Vagina (tissue), 2 donors: ENCODE measurements at regions not wholly inside any gene's neighbourhood (a gene's known extent, or its start where the extent isn't known, plus 50 kb on each side); places are given as distances from the start of the nearest gene placed in this dataset.

Experiments
- DNase-seq, 2 donors: peaks; one replicate each; pipeline ENCODE4 v3.0.0-alpha.2; 2017; ENCODE audit errors: extremely low spot score in 2 of 2
- H3K27ac ChIP-seq: fragments of 200-600 bp; sonication (generic); one replicate; pipeline ENCODE4 v1.5.1; 2019
- H3K27me3 ChIP-seq: fragments of 200-600 bp; sonication (generic); one replicate; pipeline ENCODE4 v1.5.1; 2019
- H3K36me3 ChIP-seq, 2 donors: fragments of 200-600 bp; sonication (generic); one replicate each; pipeline ENCODE4 v1.5.1; 2017 to 2019
- H3K4me1 ChIP-seq: fragments of 200-600 bp; sonication (generic); one replicate; pipeline ENCODE4 v1.5.1; 2019
- H3K4me3 ChIP-seq, 2 donors: fragments of 200-600 bp; sonication (generic); 1 replicate in 1 of 2; 2 replicates in 1 of 2; pipeline ENCODE4 v1.5.1; 2016 to 2019
- H3K9me3 ChIP-seq: fragments of 200-600 bp; sonication (generic); one replicate; pipeline ENCODE4 v1.5.1; 2019
- CTCF ChIP-seq, 3 experiments: fragments of 450-650 bp in 2 of 3; fragments of 200-600 bp in 1 of 3; sonication (generic) in 1 of 3; IDR thresholded peaks; one replicate each; pipeline ENCODE4 v1.5.1; 2017 to 2019; ENCODE audit warnings: antibody characterized with exemption in 3 of 3, mild to moderate bottlenecking in 2 of 3, moderate library complexity in 2 of 3
- POLR2A ChIP-seq, 2 donors: fragments of 450-650 bp; IDR thresholded peaks; one replicate each; pipeline ENCODE4 v1.6.1; 2017; ENCODE audit warnings: antibody characterized with exemption in 2 of 2, mild to moderate bottlenecking in 2 of 2, moderate library complexity in 2 of 2
- POLR2AphosphoS5 ChIP-seq, 2 donors: sonication (generic); formaldehyde crosslinking; IDR thresholded peaks; one replicate each; pipeline ENCODE4 v1.9.0; 2017; ENCODE audit warnings: antibody characterized with exemption in 2 of 2, mild to moderate bottlenecking in 2 of 2, low read depth in 1 of 2; ENCODE audit not compliant: insufficient read depth in 1 of 2
- intact Hi-C: fragments of 100-400 bp; cut with DNase I; formaldehyde crosslinking; loops from one replicate; pipeline ENCODE4 v1.15.1; 2023

- no peaks in the 10 kb centered on the region for H3K27me3 ChIP-seq
- DNase-seq = no peak
- no peaks in the 10 kb centered on the region for H3K36me3 ChIP-seq
- no peaks in the 10 kb centered on the region for H3K4me1 ChIP-seq
- no peaks in the 10 kb centered on the region for H3K9me3 ChIP-seq
- no peak for TF ChIP-seq CTCF (IDR thresholded peaks at IDR 0.05)
- no peak for TF ChIP-seq POLR2A (IDR thresholded peaks at IDR 0.05)
- TF ChIP-seq POLR2AphosphoS5 (IDR thresholded peaks at IDR 0.05; ENCODE audit: insufficient read depth in 1 of 2, low read depth in 1 of 2) = no peak
- intact Hi-C loops = no loop called here
- no peak overlapping the region for H3K27ac ChIP-seq
- H3K4me3 ChIP-seq = no peak overlapping the region
These were observed 118.9 kb downstream of the DACT2 start for GRCh38 chr6:168200571-168201134.

GRCh38 chr6:168198302-168199180 is 119.5 kb upstream of the FRMD1 start:
- Histone ChIP-seq H3K27me3 (no peaks in the 10 kb centered on the region), H3K9me3 (no peaks in the 10 kb centered on the region), H3K4me3 (no peak overlapping the region), H3K36me3 (no peaks in the 10 kb centered on the region), H3K4me1 (no peaks in the 10 kb centered on the region), H3K27ac (no peak overlapping the region)
- TF ChIP-seq POLR2A (IDR thresholded peaks at IDR 0.05) (no peak), POLR2AphosphoS5 (IDR thresholded peaks at IDR 0.05; ENCODE audit: insufficient read depth in 1 of 2, low read depth in 1 of 2) (no peak), CTCF (IDR thresholded peaks at IDR 0.05) (no peak)
- intact Hi-C loops = no loop called here
- no peak for DNase-seq

- Histone ChIP-seq H3K4me3 (no peak overlapping the region), H3K27me3 (no peaks in the 10 kb centered on the region), H3K27ac (no peak overlapping the region), H3K9me3 (no peaks in the 10 kb centered on the region), H3K36me3 (no peaks in the 10 kb centered on the region), H3K4me1 (no peaks in the 10 kb centered on the region)
- DNase-seq = peak in 1 of 2 donors; percentile 81
- TF ChIP-seq CTCF (IDR thresholded peaks at IDR 0.05) (no peak), POLR2A (IDR thresholded peaks at IDR 0.05) (no peak), POLR2AphosphoS5 (IDR thresholded peaks at IDR 0.05; ENCODE audit: insufficient read depth in 1 of 2, low read depth in 1 of 2) (no peak)
- intact Hi-C loops = no loop called here
These were observed 118.8 kb upstream of the FRMD1 start for GRCh38 chr6:168197636-168198301.

- no peak for TF ChIP-seq POLR2AphosphoS5 (IDR thresholded peaks at IDR 0.05; ENCODE audit: insufficient read depth in 1 of 2, low read depth in 1 of 2)
- TF ChIP-seq POLR2A (IDR thresholded peaks at IDR 0.05) = no peak
- no peak for TF ChIP-seq CTCF (IDR thresholded peaks at IDR 0.05)
- DNase-seq = peak in 1 of 2 donors; percentile 52
- Histone ChIP-seq H3K27me3 (no peaks in the 10 kb centered on the region), H3K4me1 (no peaks in the 10 kb centered on the region), H3K9me3 (no peaks in the 10 kb centered on the region), H3K4me3 (no peak overlapping the region), H3K36me3 (no peaks in the 10 kb centered on the region), H3K27ac (no peak overlapping the region)
- intact Hi-C loops = no loop called here
These were observed 118.0 kb upstream of the FRMD1 start for GRCh38 chr6:168196881-168197635.
